Endothelial cell of hepatic sinusoid (primary cell): ENCODE measurements at regions not wholly inside any gene's neighbourhood (a gene's known extent, or its start where the extent isn't known, plus 50 kb on each side); places are given as distances from the start of the nearest gene placed in this dataset.
"Not testable (repeated sequence)": the region's sequence is repeated elsewhere in the genome, so short reads cannot be mapped to it uniquely, and the experiment has no call there.

ENCODE experiments used
- in situ Hi-C: cut with HindIII; loops from 2 replicates; pipeline ENCODE4 v1.10.0; 2017; ENCODE audit warnings: low sequenced_read_pairs

GRCh38 chr9:135397142-135397541, 82.4 kb upstream of the PPP1R26 start:
- in situ Hi-C loops = no loop called here

- in situ Hi-C loops = no loop called here
These were observed 80.5 kb upstream of the PPP1R26 start for GRCh38 chr9:135399000-135399649.

- in situ Hi-C loops = no loop called here
These were observed 79.1 kb upstream of the PPP1R26 start for GRCh38 chr9:135400496-135400895.

GRCh38 chr9:135401218-135401617, 78.4 kb upstream of the PPP1R26 start:
- in situ Hi-C loops = no loop called here

GRCh38 chr9:135402048-135402738, 77.4 kb upstream of the PPP1R26 start:
- in situ Hi-C loops = no loop called here

- in situ Hi-C loops = no loop called here
These were observed 76.6 kb upstream of the PPP1R26 start for GRCh38 chr9:135402739-135403695.

GRCh38 chr9:135403733-135404450, 75.7 kb upstream of the PPP1R26 start:
- in situ Hi-C loops = no loop called here

- in situ Hi-C loops = no loop called here
These were observed 75.0 kb upstream of the PPP1R26 start for GRCh38 chr9:135404451-135405144.

- in situ Hi-C loops = not testable (repeated sequence)
These were observed 74.5 kb upstream of the PPP1R26 start for GRCh38 chr9:135405145-135405464.

GRCh38 chr9:135408476-135409254, 70.9 kb upstream of the PPP1R26 start:
- in situ Hi-C loops = no loop called here

- in situ Hi-C loops = loop anchor here (5.0 kb wide), 4 partner anchors 42 to 322 kb away; partner anchors contain the start of gene OLFM1
These were observed 70.0 kb upstream of the PPP1R26 start for GRCh38 chr9:135409286-135410200.

- in situ Hi-C loops = loop anchor here (5.0 kb wide), 4 partner anchors 43 to 323 kb away; partner anchors contain the start of gene OLFM1
These were observed 69.2 kb upstream of the PPP1R26 start for GRCh38 chr9:135410421-135410820.

- in situ Hi-C loops = loop anchor here (5.0 kb wide), 4 partner anchors 44 to 324 kb away; partner anchors contain the start of gene OLFM1
These were observed 68.6 kb upstream of the PPP1R26 start for GRCh38 chr9:135410831-135411473.

- in situ Hi-C loops = loop anchor here (5.0 kb wide), 4 partner anchors 44 to 324 kb away; partner anchors contain the start of gene OLFM1
These were observed 68.0 kb upstream of the PPP1R26 start for GRCh38 chr9:135411605-135412004.

GRCh38 chr9:135412315-135413085, 67.1 kb upstream of the PPP1R26 start:
- in situ Hi-C loops = loop anchor here (5.0 kb wide), 4 partner anchors 45 to 325 kb away; partner anchors contain the start of gene OLFM1

GRCh38 chr9:135413086-135413375, 66.6 kb upstream of the PPP1R26 start:
- in situ Hi-C loops = loop anchor here (5.0 kb wide), 4 partner anchors 46 to 326 kb away; partner anchors contain the start of gene OLFM1

GRCh38 chr9:135413461-135413860, 66.1 kb upstream of the PPP1R26 start:
- in situ Hi-C loops = loop anchor here (5.0 kb wide), 4 partner anchors 46 to 326 kb away; partner anchors contain the start of gene OLFM1
